Esophagus squamous epithelium (tissue), 4 donors: ENCODE measurements at regions not wholly inside any gene's neighbourhood (a gene's known extent, or its start where the extent isn't known, plus 50 kb on each side); places are given as distances from the start of the nearest gene placed in this dataset.

Experiments used
- POLR2A ChIP-seq, 4 donors: fragments of 450-650 bp; IDR thresholded peaks; one replicate each; pipeline ENCODE4 v1.6.1; 2017; ENCODE audit warnings: antibody characterized with exemption in 4 of 4, mild to moderate bottlenecking in 4 of 4, moderate library complexity in 3 of 4
- TF ChIP-seq, protein P1 (sequence below), 6 experiments: fragments of 450-650 bp in 4 of 6; fragments of 200-600 bp in 2 of 6; sonication (generic) in 2 of 6; IDR thresholded peaks; one replicate each; pipeline ENCODE4 v1.5.1; 2016 to 2019; ENCODE audit warnings: antibody characterized with exemption in 6 of 6, mild to moderate bottlenecking in 4 of 6, moderate library complexity in 4 of 6

- TF ChIP-seq, protein P1, sequence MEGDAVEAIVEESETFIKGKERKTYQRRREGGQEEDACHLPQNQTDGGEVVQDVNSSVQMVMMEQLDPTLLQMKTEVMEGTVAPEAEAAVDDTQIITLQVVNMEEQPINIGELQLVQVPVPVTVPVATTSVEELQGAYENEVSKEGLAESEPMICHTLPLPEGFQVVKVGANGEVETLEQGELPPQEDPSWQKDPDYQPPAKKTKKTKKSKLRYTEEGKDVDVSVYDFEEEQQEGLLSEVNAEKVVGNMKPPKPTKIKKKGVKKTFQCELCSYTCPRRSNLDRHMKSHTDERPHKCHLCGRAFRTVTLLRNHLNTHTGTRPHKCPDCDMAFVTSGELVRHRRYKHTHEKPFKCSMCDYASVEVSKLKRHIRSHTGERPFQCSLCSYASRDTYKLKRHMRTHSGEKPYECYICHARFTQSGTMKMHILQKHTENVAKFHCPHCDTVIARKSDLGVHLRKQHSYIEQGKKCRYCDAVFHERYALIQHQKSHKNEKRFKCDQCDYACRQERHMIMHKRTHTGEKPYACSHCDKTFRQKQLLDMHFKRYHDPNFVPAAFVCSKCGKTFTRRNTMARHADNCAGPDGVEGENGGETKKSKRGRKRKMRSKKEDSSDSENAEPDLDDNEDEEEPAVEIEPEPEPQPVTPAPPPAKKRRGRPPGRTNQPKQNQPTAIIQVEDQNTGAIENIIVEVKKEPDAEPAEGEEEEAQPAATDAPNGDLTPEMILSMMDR (IDR thresholded peaks at IDR 0.05): no peak
- TF ChIP-seq POLR2A (IDR thresholded peaks at IDR 0.05): no peak
Measured at GRCh38 chr6:105797286-105797979, 288.7 kb upstream of the PRDM1 start.
